Breast epithelium (tissue), 4 donors: ENCODE measurements at regions not wholly inside any gene's neighbourhood (a gene's known extent, or its start where the extent isn't known, plus 50 kb on each side); places are given as distances from the start of the nearest gene placed in this dataset.

Experiments
- DNase-seq, 2 donors: peaks; one replicate each; pipeline ENCODE4 v3.0.0-alpha.2; 2019; ENCODE audit warnings: low spot score in 2 of 2
- H3K27ac ChIP-seq, 2 donors: fragments of 200-600 bp; sonication (generic) in 1 of 2; one replicate each; pipeline ENCODE4 v1.5.1; 2016 to 2019; ENCODE audit warnings: mild to moderate bottlenecking in 1 of 2
- H3K27me3 ChIP-seq, 2 donors: fragments of 200-600 bp; sonication (generic) in 1 of 2; one replicate each; pipeline versions ENCODE4 v1.5.1 to v1.6.0; 2017 to 2019; ENCODE audit warnings: control low read depth in 1 of 2, mild to moderate bottlenecking in 1 of 2
- H3K36me3 ChIP-seq: fragments of 200-600 bp; one replicate; pipeline ENCODE4 v1.5.1; 2019
- H3K4me1 ChIP-seq, 2 donors: fragments of 200-600 bp; sonication (generic); one replicate each; pipeline ENCODE4 v1.5.1; 2016 to 2019; ENCODE audit warnings: control low read depth in 1 of 2
- H3K4me3 ChIP-seq, 3 donors: fragments of 200-600 bp; sonication (generic); 1 replicate in 2 of 3; 2 replicates in 1 of 3; pipeline ENCODE4 v1.5.1; 2016 to 2019; ENCODE audit warnings: mild to moderate bottlenecking in 3 of 3, moderate library complexity in 2 of 3
- H3K9me3 ChIP-seq, 2 donors: fragments of 200-600 bp; sonication (generic) in 1 of 2; one replicate each; pipeline ENCODE4 v1.5.1; 2016 to 2019; ENCODE audit warnings: control low read depth in 1 of 2
- CTCF ChIP-seq, 3 donors: fragments of 450-650 bp; IDR thresholded peaks; one replicate each; pipeline ENCODE4 v1.5.1; 2016 to 2017; ENCODE audit warnings: antibody characterized with exemption in 3 of 3, mild to moderate bottlenecking in 3 of 3, moderate library complexity in 3 of 3
- POLR2A ChIP-seq: fragments of 450-650 bp; IDR thresholded peaks from one replicate; pipeline ENCODE4 v1.6.1; 2016; ENCODE audit warnings: antibody characterized with exemption, mild to moderate bottlenecking, moderate library complexity
- POLR2AphosphoS5 ChIP-seq, 3 donors: sonication (generic); formaldehyde crosslinking; IDR thresholded peaks; one replicate each; pipeline ENCODE4 v1.6.1; 2017; ENCODE audit warnings: antibody characterized with exemption in 3 of 3
- intact Hi-C: fragments of 100-400 bp; cut with DNase I; formaldehyde crosslinking; loops from one replicate; pipeline ENCODE4 v1.15.1; 2023; ENCODE audit warnings: low total_unique reads

GRCh38 chr16:8493972-8494371 lies 96.3 kb downstream of the TMEM114 start:
- H3K4me3 ChIP-seq, result no peak overlapping the region
- no peak for TF ChIP-seq POLR2AphosphoS5 (IDR thresholded peaks at IDR 0.05)
- no peak for TF ChIP-seq POLR2A
- TF ChIP-seq CTCF (IDR thresholded peaks at IDR 0.05), result no peak
- H3K9me3 ChIP-seq, result no peaks in the 10 kb centered on the region
- no peaks in the 10 kb centered on the region for H3K4me1 ChIP-seq
- H3K27ac ChIP-seq, result no peak overlapping the region
- DNase-seq, result no peak
- H3K36me3 ChIP-seq, result no peaks in the 10 kb centered on the region
- intact Hi-C loops, result no loop called here
- H3K27me3 ChIP-seq, result peaks cover 0 to 8% of the 10 kb centered on the region in 2 donors

GRCh38 chr16:8492690-8493089 lies 97.6 kb downstream of the TMEM114 start:
- no peak for TF ChIP-seq POLR2AphosphoS5 (IDR thresholded peaks at IDR 0.05)
- Histone ChIP-seq H3K4me3 (no peak overlapping the region), H3K9me3 (no peaks in the 10 kb centered on the region), H3K36me3 (no peaks in the 10 kb centered on the region), H3K4me1 (no peaks in the 10 kb centered on the region), H3K27ac (no peak overlapping the region), H3K27me3 (peaks cover 0 to 8% of the 10 kb centered on the region in 2 donors)
- intact Hi-C loops, result no loop called here
- DNase-seq, result no peak

- Histone ChIP-seq H3K27me3 (peaks cover 0 to 8% of the 10 kb centered on the region in 2 donors), H3K9me3 (no peaks in the 10 kb centered on the region), H3K4me3 (no peak overlapping the region), H3K4me1 (no peaks in the 10 kb centered on the region), H3K36me3 (no peaks in the 10 kb centered on the region), H3K27ac (no peak overlapping the region)
- no peak for DNase-seq
- no peak for TF ChIP-seq POLR2AphosphoS5 (IDR thresholded peaks at IDR 0.05)
- intact Hi-C loops, result no loop called here
Observed at GRCh38 chr16:8489580-8489979, 100.7 kb downstream of the TMEM114 start.

GRCh38 chr16:8486985-8487384 lies 103.3 kb downstream of the TMEM114 start:
- H3K9me3 ChIP-seq, result no peaks in the 10 kb centered on the region
- peaks cover 0 to 3% of the 10 kb centered on the region in 2 donors for H3K27me3 ChIP-seq
- no peak overlapping the region for H3K4me3 ChIP-seq
- H3K27ac ChIP-seq, result no peak overlapping the region
- no peak for DNase-seq
- TF ChIP-seq CTCF (IDR thresholded peaks at IDR 0.05), result no peak
- H3K4me1 ChIP-seq, result no peaks in the 10 kb centered on the region
- H3K36me3 ChIP-seq, result no peaks in the 10 kb centered on the region
- intact Hi-C loops, result no loop called here

- no peak overlapping the region for H3K4me3 ChIP-seq
- intact Hi-C loops, result no loop called here
- no peaks in the 10 kb centered on the region for H3K9me3 ChIP-seq
- peaks cover 0 to 3% of the 10 kb centered on the region in 2 donors for H3K27me3 ChIP-seq
- no peaks in the 10 kb centered on the region for H3K36me3 ChIP-seq
- no peaks in the 10 kb centered on the region for H3K4me1 ChIP-seq
- no peak overlapping the region for H3K27ac ChIP-seq
- TF ChIP-seq CTCF (IDR thresholded peaks at IDR 0.05) (no peak), POLR2AphosphoS5 (IDR thresholded peaks at IDR 0.05) (no peak), POLR2A (no peak)
- DNase-seq, result no peak
Observed at GRCh38 chr16:8483396-8483795, 106.9 kb downstream of the TMEM114 start.

- Histone ChIP-seq H3K36me3 (no peaks in the 10 kb centered on the region), H3K27me3 (peaks cover 0 to 3% of the 10 kb centered on the region in 2 donors), H3K9me3 (no peaks in the 10 kb centered on the region), H3K4me3 (no peak overlapping the region), H3K27ac (no peak overlapping the region), H3K4me1 (no peaks in the 10 kb centered on the region)
- no peak for DNase-seq
- TF ChIP-seq POLR2A (no peak), POLR2AphosphoS5 (IDR thresholded peaks at IDR 0.05) (no peak), CTCF (IDR thresholded peaks at IDR 0.05) (no peak)
- intact Hi-C loops, result no loop called here
Observed at GRCh38 chr16:8481810-8482209, 108.5 kb downstream of the TMEM114 start.
